HEK293T (cell line): ENCODE measurements at regions not wholly inside any gene's neighbourhood (a gene's known extent, or its start where the extent isn't known, plus 50 kb on each side); places are given as distances from the start of the nearest gene placed in this dataset.
"Not testable (repeated sequence)": the region's sequence is repeated elsewhere in the genome, so short reads cannot be mapped to it uniquely, and the experiment has no call there.

Experiments used
- ARNT ChIP-seq: fragments of 450-650 bp; IDR thresholded peaks from 2 replicates; pipeline ENCODE4 v1.6.1; 2017; ENCODE audit warnings: mild to moderate bottlenecking
- BHLHE40 ChIP-seq: fragments of 450-650 bp; IDR thresholded peaks from 2 replicates; pipeline ENCODE4 v1.6.1; 2016; ENCODE audit warnings: mild to moderate bottlenecking, moderate library complexity, borderline replicate concordance
- CTBP1 ChIP-seq: fragments of 450-650 bp; IDR thresholded peaks from 2 replicates; pipeline ENCODE4 v1.6.1; 2016; ENCODE audit warnings: borderline replicate concordance
- ELF4 ChIP-seq: fragments of 450-650 bp; IDR thresholded peaks from 2 replicates; pipeline ENCODE4 v1.6.1; 2017; ENCODE audit warnings: antibody characterized with exemption
- FOXK2 ChIP-seq: fragments of 450-650 bp; IDR thresholded peaks from 2 replicates; pipeline ENCODE4 v1.6.1; 2016; ENCODE audit warnings: mild to moderate bottlenecking
- FOXM1 ChIP-seq: fragments of 450-650 bp; IDR thresholded peaks from 2 replicates; pipeline ENCODE4 v1.6.1; 2017; ENCODE audit warnings: mild to moderate bottlenecking, borderline replicate concordance
- HDGF ChIP-seq: fragments of 450-650 bp; IDR thresholded peaks from 2 replicates; pipeline ENCODE4 v1.6.1; 2017; ENCODE audit warnings: antibody characterized with exemption, borderline replicate concordance
- LEF1 ChIP-seq: fragments of 450-650 bp; IDR thresholded peaks from 2 replicates; pipeline ENCODE4 v1.6.1; 2017; ENCODE audit warnings: mild to moderate bottlenecking, borderline replicate concordance
- NFRKB ChIP-seq: fragments of 450-650 bp; IDR thresholded peaks from 2 replicates; pipeline ENCODE4 v1.6.1; 2016; ENCODE audit warnings: mild to moderate bottlenecking, moderate library complexity
- PKNOX1 ChIP-seq: fragments of 450-650 bp; IDR thresholded peaks from 2 replicates; pipeline ENCODE4 v1.6.1; 2016
- SP1 ChIP-seq: fragments of 450-650 bp; IDR thresholded peaks from 2 replicates; pipeline ENCODE4 v1.6.1; 2017
- SUZ12 ChIP-seq: fragments of 450-650 bp; IDR thresholded peaks from 2 replicates; pipeline ENCODE4 v1.6.1; 2016; ENCODE audit warnings: mild to moderate bottlenecking
- TARDBP ChIP-seq: fragments of 450-650 bp; IDR thresholded peaks from 2 replicates; pipeline ENCODE4 v1.6.1; 2016
- ZNF384 ChIP-seq: fragments of 450-650 bp; IDR thresholded peaks from 2 replicates; pipeline ENCODE4 v1.6.1; 2016

DNA sequence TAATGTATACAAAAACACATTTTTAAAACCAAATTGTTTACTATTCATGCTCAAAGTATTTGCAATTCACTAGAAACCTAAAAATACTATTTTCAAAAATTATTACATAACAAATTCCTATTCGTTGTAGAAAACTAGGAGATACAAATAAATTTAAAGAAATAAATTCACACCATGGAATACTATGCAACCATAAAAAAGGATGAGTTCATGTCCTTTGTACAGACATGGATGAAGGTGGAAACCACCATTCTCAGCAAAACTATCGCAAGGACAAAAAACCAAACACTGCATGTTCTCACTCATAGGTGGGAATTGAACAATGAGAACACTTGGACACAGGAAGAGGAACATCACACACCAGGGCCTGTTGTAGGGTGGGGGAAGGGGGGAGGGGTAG, 201.2 kb upstream of the MCHR2 start:
- TF ChIP-seq ELF4, TARDBP, SUZ12, BHLHE40, FOXM1, ZNF384, PKNOX1, SP1, ARNT, FOXK2, HDGF, NFRKB, CTBP1, LEF1: not testable (repeated sequence)
